GM23338 (cell line): ENCODE measurements at regions not wholly inside any gene's neighbourhood (a gene's known extent, or its start where the extent isn't known, plus 50 kb on each side); places are given as distances from the start of the nearest gene placed in this dataset.

ENCODE experiments used
- ATAC-seq: fragments of 200-7000 bp; cut with Tn5 transposase; 3 replicates; pipeline ENCODE4 v1.9.1; 2020
- DNase-seq: peaks from one replicate; pipeline ENCODE4 v3.0.0-alpha.2; 2015; ENCODE audit warnings: low spot score
- H2AFZ ChIP-seq: fragments of 200-600 bp; sonication (generic); 2 replicates; pipeline ENCODE4 v1.8.0; 2016; ENCODE audit warnings: antibody characterized with exemption, mild to moderate bottlenecking, moderate library complexity
- H3F3A ChIP-seq: fragments of 200-600 bp; sonication (generic); replicated peaks from 2 replicates; pipeline ENCODE4 v1.8.0; 2017; ENCODE audit warnings: antibody characterized with exemption, mixed run types, low read depth
- H3K27ac ChIP-seq: fragments of 200-600 bp; sonication (generic); 2 replicates; pipeline ENCODE4 v1.6.1; 2016; ENCODE audit warnings: low read depth
- H3K27me3 ChIP-seq: fragments of 200-600 bp; sonication (generic); 2 replicates; pipeline ENCODE4 v1.8.0; 2016; ENCODE audit warnings: mild to moderate bottlenecking, mixed run types, moderate library complexity; ENCODE audit not compliant: insufficient read depth
- H3K36me3 ChIP-seq: fragments of 200-600 bp; sonication (generic); 2 replicates; pipeline ENCODE4 v1.8.0; 2016; ENCODE audit warnings: mild to moderate bottlenecking; ENCODE audit not compliant: insufficient read depth
- H3K4me1 ChIP-seq: fragments of 200-600 bp; sonication (generic); 2 replicates; pipeline ENCODE4 v1.8.0; 2016; ENCODE audit warnings: mild to moderate bottlenecking, moderate library complexity; ENCODE audit not compliant: insufficient read depth
- H3K4me2 ChIP-seq: fragments of 200-600 bp; sonication (generic); 2 replicates; pipeline ENCODE4 v1.7.1; 2017; ENCODE audit warnings: mixed run types
- H3K4me3 ChIP-seq: fragments of 200-600 bp; sonication (generic); 2 replicates; pipeline ENCODE4 v1.6.1; 2016; ENCODE audit warnings: mixed run types
- H3K79me2 ChIP-seq: fragments of 200-600 bp; sonication (generic); replicated peaks from 2 replicates; pipeline ENCODE4 v1.8.0; 2017; ENCODE audit warnings: mild to moderate bottlenecking; ENCODE audit not compliant: insufficient read depth
- H3K9me2 ChIP-seq: fragments of 200-600 bp; sonication (generic); 2 replicates; pipeline ENCODE4 v1.8.0; 2017; ENCODE audit not compliant: insufficient read depth
- H4K20me1 ChIP-seq: fragments of 200-600 bp; sonication (generic); replicated peaks from 2 replicates; pipeline ENCODE4 v1.8.0; 2017; ENCODE audit warnings: mild to moderate bottlenecking; ENCODE audit not compliant: insufficient read depth
- H3K27ac Mint-ChIP-seq: 2 replicates; pipeline ENCODE4 v1.8.0; 2020; ENCODE audit warnings: inconsistent platforms, mild to moderate bottlenecking, moderate library complexity, mixed read lengths
- H3K27me3 Mint-ChIP-seq: 3 replicates; pipeline ENCODE4 v1.8.0; 2022; ENCODE audit warnings: low read depth, mild to moderate bottlenecking, moderate library complexity, mixed read lengths, inconsistent platforms; ENCODE audit not compliant: insufficient read depth, poor library complexity
- H3K36me3 Mint-ChIP-seq: 3 replicates; pipeline ENCODE4 v1.8.0; 2021; ENCODE audit warnings: low read depth, mild to moderate bottlenecking, inconsistent platforms, moderate library complexity, mixed read lengths
- H3K4me1 Mint-ChIP-seq: 3 replicates; pipeline ENCODE4 v1.8.0; 2020; ENCODE audit warnings: mild to moderate bottlenecking, inconsistent platforms, mixed read lengths
- H3K4me3 Mint-ChIP-seq: 3 replicates; pipeline ENCODE4 v1.8.0; 2021; ENCODE audit warnings: moderate library complexity, mild to moderate bottlenecking, inconsistent platforms, mixed read lengths
- H3K9me3 Mint-ChIP-seq: 3 replicates; pipeline ENCODE4 v1.8.0; 2020; ENCODE audit warnings: moderate library complexity, mild to moderate bottlenecking, inconsistent platforms, mixed read lengths
- CREB1 ChIP-seq: fragments of 250-450 bp; sonication (Bioruptor Pico); IDR thresholded peaks from 2 replicates; pipeline ENCODE4 v1.5.0; 2020; ENCODE audit warnings: low read depth, mild to moderate bottlenecking, moderate library complexity
- CTCF ChIP-seq, 2 experiments: fragments of 200-600 bp in 1 of 2; sonication (generic) in 1 of 2; conservative IDR thresholded peaks; 2 replicates each; pipeline versions ENCODE4 v1.5.1 to v1.6.1; 2016 to 2017; ENCODE audit warnings: antibody characterized with exemption in 2 of 2, low read depth in 2 of 2, mild to moderate bottlenecking in 2 of 2, moderate library complexity in 1 of 2
- EZH2phosphoT487 ChIP-seq: fragments of 200-600 bp; sonication (generic); IDR thresholded peaks from one replicate; pipeline ENCODE4 v1.8.1; 2018; ENCODE audit warnings: antibody characterized with exemption; ENCODE audit not compliant: unreplicated experiment
- JUNB ChIP-seq: IDR thresholded peaks from one replicate; pipeline ENCODE4 v1.6.1; 2016; ENCODE audit warnings: antibody characterized with exemption; ENCODE audit not compliant: unreplicated experiment
- NANOG ChIP-seq: IDR thresholded peaks from 2 replicates; pipeline ENCODE4 v1.6.1; 2016; ENCODE audit warnings: antibody characterized with exemption, borderline replicate concordance
- POLR2AphosphoS5 ChIP-seq: IDR thresholded peaks from 2 replicates; pipeline ENCODE4 v1.6.1; 2016; ENCODE audit warnings: antibody characterized with exemption, low read depth
- REST ChIP-seq: IDR thresholded peaks from one replicate; pipeline ENCODE4 v1.6.1; 2018; ENCODE audit warnings: antibody characterized with exemption; ENCODE audit not compliant: unreplicated experiment
- STAT1 ChIP-seq: IDR thresholded peaks from one replicate; pipeline ENCODE4 v1.6.1; 2016; ENCODE audit warnings: antibody characterized with exemption; ENCODE audit not compliant: unreplicated experiment
- TF ChIP-seq, protein P1 (sequence below): fragments of 250-450 bp; sonication (Bioruptor Pico); IDR thresholded peaks from 2 replicates; pipeline ENCODE4 v1.5.0; 2020; ENCODE audit warnings: mild to moderate bottlenecking, moderate library complexity

DNA sequence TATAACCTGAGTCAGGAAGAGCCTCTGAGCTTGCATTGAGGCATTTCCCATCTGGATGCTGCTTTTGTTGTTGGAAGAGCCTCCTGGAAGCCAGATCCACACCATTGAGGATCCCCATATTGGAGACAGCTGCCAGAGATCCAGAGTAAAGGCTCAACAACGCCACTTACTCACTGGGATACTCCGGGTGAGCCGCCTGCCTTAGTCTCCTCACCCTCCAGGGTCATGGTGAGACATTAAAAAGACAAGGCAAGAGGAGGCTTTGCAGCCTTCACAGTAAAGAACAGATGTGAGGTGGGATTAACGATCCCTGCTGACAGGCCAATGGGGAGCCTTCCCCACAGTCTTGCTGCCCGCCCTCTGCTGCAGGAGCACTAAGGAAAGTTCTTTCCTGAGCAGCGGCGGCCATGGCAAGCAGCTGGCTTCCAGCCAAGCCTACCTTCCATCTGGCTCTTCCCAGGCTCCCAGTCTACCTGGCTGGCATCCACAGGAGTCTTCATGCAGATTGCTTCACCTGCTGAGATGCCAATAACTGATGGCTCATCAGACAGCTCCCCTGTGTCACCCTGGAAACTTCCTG lies 198.5 kb downstream of the CYLD start:
- peaks cover 6% of the 10 kb centered on the region for H3K4me1 Mint-ChIP-seq
- ATAC-seq (peak; percentile 58; the same call in 2 of the 3 replicates), DNase-seq (no peak)
- no peak overlapping the region for H3K4me3 Mint-ChIP-seq
- no peaks in the 10 kb centered on the region for H3K36me3 Mint-ChIP-seq
- Histone ChIP-seq H3K4me2 (no peak overlapping the region), H3K27ac (no peak overlapping the region), H3K27me3 (no peaks in the 10 kb centered on the region), H3K4me1 (no peaks in the 10 kb centered on the region), H2AFZ (peak overlapping the region; percentile 23; the same call in 1 of the 2 replicates), H3K36me3 (no peaks in the 10 kb centered on the region), H3F3A (no peaks in the 10 kb centered on the region), H3K79me2 (no peaks in the 10 kb centered on the region), H4K20me1 (no peaks in the 10 kb centered on the region), H3K4me3 (no peak overlapping the region), H3K9me2 (no peaks in the 10 kb centered on the region)
- no peak overlapping the region for H3K27ac Mint-ChIP-seq
- H3K27me3 Mint-ChIP-seq: peaks cover 2% of the 10 kb centered on the region
- no peaks in the 10 kb centered on the region for H3K9me3 Mint-ChIP-seq
- TF ChIP-seq EZH2phosphoT487 (no peak), REST (no peak), POLR2AphosphoS5 (no peak), CTCF (conservative IDR thresholded peaks at IDR 0.05; ENCODE audit: low read depth in 2 of 2) (no peak), JUNB (no peak), CREB1 (CRISPR knock-in tag) (no peak), STAT1 (no peak), NANOG (no peak)
- TF ChIP-seq, protein P1, sequence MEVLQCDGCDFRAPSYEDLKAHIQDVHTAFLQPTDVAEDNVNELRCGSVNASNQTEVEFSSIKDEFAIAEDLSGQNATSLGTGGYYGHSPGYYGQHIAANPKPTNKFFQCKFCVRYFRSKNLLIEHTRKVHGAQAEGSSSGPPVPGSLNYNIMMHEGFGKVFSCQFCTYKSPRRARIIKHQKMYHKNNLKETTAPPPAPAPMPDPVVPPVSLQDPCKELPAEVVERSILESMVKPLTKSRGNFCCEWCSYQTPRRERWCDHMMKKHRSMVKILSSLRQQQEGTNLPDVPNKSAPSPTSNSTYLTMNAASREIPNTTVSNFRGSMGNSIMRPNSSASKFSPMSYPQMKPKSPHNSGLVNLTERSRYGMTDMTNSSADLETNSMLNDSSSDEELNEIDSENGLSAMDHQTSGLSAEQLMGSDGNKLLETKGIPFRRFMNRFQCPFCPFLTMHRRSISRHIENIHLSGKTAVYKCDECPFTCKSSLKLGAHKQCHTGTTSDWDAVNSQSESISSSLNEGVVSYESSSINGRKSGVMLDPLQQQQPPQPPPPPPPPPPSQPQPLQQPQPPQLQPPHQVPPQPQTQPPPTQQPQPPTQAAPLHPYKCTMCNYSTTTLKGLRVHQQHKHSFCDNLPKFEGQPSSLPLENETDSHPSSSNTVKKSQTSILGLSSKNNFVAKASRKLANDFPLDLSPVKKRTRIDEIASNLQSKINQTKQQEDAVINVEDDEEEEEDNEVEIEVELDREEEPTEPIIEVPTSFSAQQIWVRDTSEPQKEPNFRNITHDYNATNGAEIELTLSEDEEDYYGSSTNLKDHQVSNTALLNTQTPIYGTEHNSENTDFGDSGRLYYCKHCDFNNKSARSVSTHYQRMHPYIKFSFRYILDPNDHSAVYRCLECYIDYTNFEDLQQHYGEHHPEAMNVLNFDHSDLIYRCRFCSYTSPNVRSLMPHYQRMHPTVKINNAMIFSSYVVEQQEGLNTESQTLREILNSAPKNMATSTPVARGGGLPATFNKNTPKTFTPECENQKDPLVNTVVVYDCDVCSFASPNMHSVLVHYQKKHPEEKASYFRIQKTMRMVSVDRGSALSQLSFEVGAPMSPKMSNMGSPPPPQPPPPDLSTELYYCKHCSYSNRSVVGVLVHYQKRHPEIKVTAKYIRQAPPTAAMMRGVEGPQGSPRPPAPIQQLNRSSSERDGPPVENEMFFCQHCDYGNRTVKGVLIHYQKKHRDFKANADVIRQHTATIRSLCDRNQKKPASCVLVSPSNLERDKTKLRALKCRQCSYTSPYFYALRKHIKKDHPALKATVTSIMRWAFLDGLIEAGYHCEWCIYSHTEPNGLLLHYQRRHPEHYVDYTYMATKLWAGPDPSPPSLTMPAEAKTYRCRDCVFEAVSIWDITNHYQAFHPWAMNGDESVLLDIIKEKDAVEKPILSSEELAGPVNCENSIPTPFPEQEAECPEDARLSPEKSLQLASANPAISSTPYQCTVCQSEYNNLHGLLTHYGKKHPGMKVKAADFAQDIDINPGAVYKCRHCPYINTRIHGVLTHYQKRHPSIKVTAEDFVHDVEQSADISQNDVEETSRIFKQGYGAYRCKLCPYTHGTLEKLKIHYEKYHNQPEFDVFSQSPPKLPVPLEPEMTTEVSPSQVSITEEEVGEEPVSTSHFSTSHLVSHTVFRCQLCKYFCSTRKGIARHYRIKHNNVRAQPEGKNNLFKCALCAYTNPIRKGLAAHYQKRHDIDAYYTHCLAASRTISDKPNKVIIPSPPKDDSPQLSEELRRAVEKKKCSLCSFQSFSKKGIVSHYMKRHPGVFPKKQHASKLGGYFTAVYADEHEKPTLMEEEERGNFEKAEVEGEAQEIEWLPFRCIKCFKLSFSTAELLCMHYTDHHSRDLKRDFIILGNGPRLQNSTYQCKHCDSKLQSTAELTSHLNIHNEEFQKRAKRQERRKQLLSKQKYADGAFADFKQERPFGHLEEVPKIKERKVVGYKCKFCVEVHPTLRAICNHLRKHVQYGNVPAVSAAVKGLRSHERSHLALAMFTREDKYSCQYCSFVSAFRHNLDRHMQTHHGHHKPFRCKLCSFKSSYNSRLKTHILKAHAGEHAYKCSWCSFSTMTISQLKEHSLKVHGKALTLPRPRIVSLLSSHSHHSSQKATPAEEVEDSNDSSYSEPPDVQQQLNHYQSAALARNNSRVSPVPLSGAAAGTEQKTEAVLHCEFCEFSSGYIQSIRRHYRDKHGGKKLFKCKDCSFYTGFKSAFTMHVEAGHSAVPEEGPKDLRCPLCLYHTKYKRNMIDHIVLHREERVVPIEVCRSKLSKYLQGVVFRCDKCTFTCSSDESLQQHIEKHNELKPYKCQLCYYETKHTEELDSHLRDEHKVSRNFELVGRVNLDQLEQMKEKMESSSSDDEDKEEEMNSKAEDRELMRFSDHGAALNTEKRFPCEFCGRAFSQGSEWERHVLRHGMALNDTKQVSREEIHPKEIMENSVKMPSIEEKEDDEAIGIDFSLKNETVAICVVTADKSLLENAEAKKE (CRISPR knock-in tag): no peak
